ENCODE measurements at regions not wholly inside any gene's neighbourhood (a gene's known extent, or its start where the extent isn't known, plus 50 kb on each side); places are given as distances from the start of the nearest gene placed in this dataset.

DNA sequence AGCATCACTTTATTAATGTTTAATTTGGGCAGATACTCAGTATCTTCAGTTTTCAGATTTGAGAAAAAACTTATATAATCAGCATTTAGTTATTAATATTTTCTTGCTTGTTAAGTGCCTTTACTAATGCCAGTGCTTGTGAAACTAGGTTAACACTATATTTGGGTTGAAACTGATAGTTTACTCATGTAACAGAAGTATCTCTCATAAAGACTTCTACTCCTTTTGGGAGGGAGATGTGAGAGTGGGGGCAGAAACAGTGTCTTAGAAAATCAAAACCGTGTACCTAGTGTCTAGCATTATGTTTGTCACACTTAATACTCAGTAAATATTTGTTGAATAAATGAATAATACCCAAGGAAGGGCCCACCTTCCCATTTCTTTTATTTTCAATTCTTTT is 129.5 kb downstream of the MSTN start:
- Mint-ChIP-seq H3K9me3 (ENCODE audit: low read depth) (no peaks in the 10 kb centered on the region), H3K27ac (no peak overlapping the region), H3K4me3 (ENCODE audit: low read depth) (no peak overlapping the region), H3K36me3 (ENCODE audit: insufficient read depth) (no peaks in the 10 kb centered on the region), H3K4me1 (ENCODE audit: low read depth) (no peaks in the 10 kb centered on the region), H3K27me3 (no peaks in the 10 kb centered on the region)
- TF ChIP-seq, protein P1, sequence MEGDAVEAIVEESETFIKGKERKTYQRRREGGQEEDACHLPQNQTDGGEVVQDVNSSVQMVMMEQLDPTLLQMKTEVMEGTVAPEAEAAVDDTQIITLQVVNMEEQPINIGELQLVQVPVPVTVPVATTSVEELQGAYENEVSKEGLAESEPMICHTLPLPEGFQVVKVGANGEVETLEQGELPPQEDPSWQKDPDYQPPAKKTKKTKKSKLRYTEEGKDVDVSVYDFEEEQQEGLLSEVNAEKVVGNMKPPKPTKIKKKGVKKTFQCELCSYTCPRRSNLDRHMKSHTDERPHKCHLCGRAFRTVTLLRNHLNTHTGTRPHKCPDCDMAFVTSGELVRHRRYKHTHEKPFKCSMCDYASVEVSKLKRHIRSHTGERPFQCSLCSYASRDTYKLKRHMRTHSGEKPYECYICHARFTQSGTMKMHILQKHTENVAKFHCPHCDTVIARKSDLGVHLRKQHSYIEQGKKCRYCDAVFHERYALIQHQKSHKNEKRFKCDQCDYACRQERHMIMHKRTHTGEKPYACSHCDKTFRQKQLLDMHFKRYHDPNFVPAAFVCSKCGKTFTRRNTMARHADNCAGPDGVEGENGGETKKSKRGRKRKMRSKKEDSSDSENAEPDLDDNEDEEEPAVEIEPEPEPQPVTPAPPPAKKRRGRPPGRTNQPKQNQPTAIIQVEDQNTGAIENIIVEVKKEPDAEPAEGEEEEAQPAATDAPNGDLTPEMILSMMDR (IDR thresholded peaks at IDR 0.05; ENCODE audit: unreplicated experiment), result no peak
- no peak for DNase-seq (ENCODE audit: low spot score, unreplicated experiment)

DNA sequence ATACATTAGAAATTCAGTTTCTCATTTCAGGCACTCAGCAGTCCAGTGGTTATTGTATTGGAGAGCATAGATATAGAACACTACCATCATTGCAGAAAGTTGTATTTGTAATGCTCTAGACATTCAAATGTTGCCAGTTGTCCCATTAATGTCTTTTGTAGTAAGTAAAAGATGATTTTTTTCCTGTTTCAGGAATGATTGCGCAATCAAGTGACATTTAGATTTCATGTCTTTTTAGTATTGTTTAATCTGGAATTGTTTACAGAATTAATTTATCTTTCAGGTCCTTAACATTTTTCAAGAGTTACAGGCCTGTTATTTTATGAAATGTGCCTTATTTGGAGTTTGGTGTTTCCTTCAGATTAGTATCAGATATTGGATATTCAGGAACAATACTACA is 134.7 kb downstream of the MSTN start:
- peaks cover 4% of the 10 kb centered on the region for H3K9me3 Mint-ChIP-seq (ENCODE audit: low read depth)
- no peaks in the 10 kb centered on the region for H3K27me3 Mint-ChIP-seq
- no peak for DNase-seq (ENCODE audit: low spot score, unreplicated experiment)
- H3K4me1 Mint-ChIP-seq (ENCODE audit: low read depth), result no peaks in the 10 kb centered on the region
- no peak overlapping the region for H3K4me3 Mint-ChIP-seq (ENCODE audit: low read depth)
- no peak overlapping the region for H3K27ac Mint-ChIP-seq
- TF ChIP-seq, protein P1 (IDR thresholded peaks at IDR 0.05; ENCODE audit: unreplicated experiment), result no peak
- H3K36me3 Mint-ChIP-seq (ENCODE audit: insufficient read depth), result no peaks in the 10 kb centered on the region

Data from progenitor cell of endocrine pancreas (in vitro differentiated cells).